H1 (cell line): ENCODE measurements at regions not wholly inside any gene's neighbourhood (a gene's known extent, or its start where the extent isn't known, plus 50 kb on each side); places are given as distances from the start of the nearest gene placed in this dataset.

Source experiments
- CTCF ChIA-PET: fragments of 300-600 bp; sonication (Branson Sonifier 250); formaldehyde crosslinking; loops from one replicate; lab custom pipeline; 2021; ENCODE audit not compliant: partially characterized antibody; lab: Charles Lee
- POLR2A ChIA-PET: fragments of 300-600 bp; sonication (Branson Sonifier 250); formaldehyde crosslinking; loops from one replicate; lab custom pipeline; 2021; ENCODE audit warnings: inconsistent platforms; ENCODE audit not compliant: partially characterized antibody; lab: Charles Lee
- DNase-seq, 2 experiments: peaks; one replicate each; pipeline versions ENCODE4 v3.0.0 to v3.0.0-alpha.2; 2010 to 2022; ENCODE audit warnings: low spot score in 2 of 2, low read depth in 1 of 2, mixed read lengths in 1 of 2
- FAIRE-seq: peaks from 2 replicates; lab custom pipeline; 2011; peaks lifted over from hg19 to GRCh38; lab: Jason Lieb, UNC
- H2AFZ ChIP-seq: 2 replicates; pipeline ENCODE4 v1.8.1; 2012; ENCODE audit warnings: low read length, inconsistent platforms
- H2AK5ac ChIP-seq: 2 replicates; pipeline ENCODE4 v1.6.1; 2013; ENCODE audit warnings: low read depth, low read length
- H2BK120ac ChIP-seq: replicated peaks from 2 replicates; pipeline ENCODE3; 2013; ENCODE audit warnings: low read depth, low read length, inconsistent platforms
- H2BK12ac ChIP-seq: 2 replicates; pipeline ENCODE4 v1.6.1; 2013; ENCODE audit warnings: low read depth, low read length
- H2BK15ac ChIP-seq: 2 replicates; pipeline ENCODE4 v1.6.1; 2013; ENCODE audit warnings: low read length
- H2BK20ac ChIP-seq: 2 replicates; pipeline ENCODE4 v1.6.1; 2013; ENCODE audit warnings: low read length
- H2BK5ac ChIP-seq: 2 replicates; pipeline ENCODE4 v1.6.1; 2013; ENCODE audit warnings: low read depth, low read length
- H3K14ac ChIP-seq: 2 replicates; pipeline ENCODE4 v1.6.1; 2013; ENCODE audit warnings: inconsistent platforms; ENCODE audit not compliant: insufficient read length
- H3K18ac ChIP-seq: 2 replicates; pipeline ENCODE4 v1.6.1; 2013; ENCODE audit warnings: low read length; ENCODE audit errors: extremely low read depth
- H3K23ac ChIP-seq: 2 replicates; pipeline ENCODE4 v1.6.1; 2013; ENCODE audit warnings: inconsistent platforms; ENCODE audit not compliant: insufficient read length
- H3K23me2 ChIP-seq: 2 replicates; pipeline ENCODE4 v1.6.1; 2013; ENCODE audit warnings: low read depth, low read length
- H3K27ac ChIP-seq: 2 replicates; pipeline ENCODE4 v1.6.1; 2011; ENCODE audit warnings: low read depth, low read length, inconsistent platforms
- H3K27me3 ChIP-seq, 4 experiments: replicated peaks in 1 of 4; 1 replicate in 1 of 4; 2 replicates in 3 of 4; pipeline versions ENCODE4 v1.6.1 to v1.8.1; 2011 to 2013; ENCODE audit warnings: low read length in 3 of 4, mild to moderate bottlenecking in 3 of 4, inconsistent platforms in 2 of 4, mixed read lengths in 2 of 4, moderate library complexity in 1 of 4; ENCODE audit not compliant: control insufficient read depth in 3 of 4, insufficient read depth in 3 of 4; ENCODE audit errors: extremely low read depth in 1 of 4
- H3K36me3 ChIP-seq, 4 experiments: 2 replicates each; pipeline versions ENCODE4 v1.6.1 to v1.8.1; 2011 to 2013; ENCODE audit warnings: mild to moderate bottlenecking in 4 of 4, low read length in 3 of 4, moderate library complexity in 2 of 4, control low read depth in 1 of 4, inconsistent platforms in 1 of 4; ENCODE audit not compliant: insufficient read depth in 4 of 4, control insufficient read depth in 2 of 4
- H3K4ac ChIP-seq: replicated peaks from 2 replicates; pipeline ENCODE3; 2013; ENCODE audit warnings: low read length, low read depth, mixed read lengths, inconsistent platforms; ENCODE audit not compliant: insufficient read length
- H3K4me1 ChIP-seq, 4 experiments: replicated peaks in 1 of 4; 1 replicate in 1 of 4; 2 replicates in 3 of 4; pipeline versions ENCODE4 v1.6.1 to v1.8.1; 2011 to 2013; ENCODE audit warnings: low read length in 3 of 4, inconsistent platforms in 2 of 4, mixed read lengths in 1 of 4; ENCODE audit not compliant: insufficient read depth in 4 of 4, control insufficient read depth in 3 of 4
- H3K4me2 ChIP-seq, 2 experiments: 2 replicates each; pipeline versions ENCODE4 v1.6.1 to v1.8.1; 2011 to 2013; ENCODE audit warnings: low read depth in 2 of 2, low read length in 2 of 2, control low read depth in 1 of 2, inconsistent platforms in 1 of 2, mild to moderate bottlenecking in 1 of 2; ENCODE audit not compliant: insufficient read depth in 1 of 2
- H3K4me3 ChIP-seq, 4 experiments: fragments of 200-600, 300-600 bp in 1 of 4; sonication (generic), shearing (Covaris generic), sonication (Bioruptor Twin) in 1 of 4; 2 replicates each; pipeline versions ENCODE4 v1.5.1 to v1.8.1; 2011 to 2016; ENCODE audit warnings: low read length in 4 of 4, low read depth in 3 of 4, control low read depth in 2 of 4, inconsistent platforms in 2 of 4, mild to moderate bottlenecking in 2 of 4, mixed read lengths in 1 of 4, moderate library complexity in 1 of 4; ENCODE audit not compliant: insufficient read depth in 2 of 4; ENCODE audit errors: extremely low read depth in 1 of 4
- H3K56ac ChIP-seq: replicated peaks from 2 replicates; pipeline ENCODE3; 2013; ENCODE audit warnings: low read depth, mild to moderate bottlenecking, mixed read lengths, low read length, inconsistent platforms; ENCODE audit not compliant: insufficient read length
- H3K79me1 ChIP-seq: 2 replicates; pipeline ENCODE4 v1.6.1; 2013; ENCODE audit warnings: low read depth, low read length, control low read depth
- H3K79me2 ChIP-seq, 2 experiments: 2 replicates each; pipeline versions ENCODE4 v1.6.1 to v1.8.1; 2012 to 2013; ENCODE audit warnings: low read length in 2 of 2, mild to moderate bottlenecking in 2 of 2, inconsistent platforms in 1 of 2; ENCODE audit not compliant: insufficient read depth in 2 of 2, control insufficient read depth in 1 of 2
- H3K9ac ChIP-seq, 4 experiments: replicated peaks in 1 of 4; 1 replicate in 1 of 4; 2 replicates in 3 of 4; pipeline versions ENCODE4 v1.6.1 to v1.8.1; 2011 to 2013; ENCODE audit warnings: low read depth in 3 of 4, low read length in 3 of 4, control low read depth in 2 of 4, mild to moderate bottlenecking in 2 of 4, moderate library complexity in 2 of 4, inconsistent platforms in 1 of 4; ENCODE audit errors: extremely low read depth in 1 of 4
- H3K9me3 ChIP-seq, 2 experiments: 2 replicates each; pipeline versions ENCODE4 v1.6.1 to v1.8.1; 2012 to 2013; ENCODE audit warnings: mild to moderate bottlenecking in 2 of 2, moderate library complexity in 2 of 2, control low read depth in 1 of 2, inconsistent platforms in 1 of 2, low read depth in 1 of 2, low read length in 1 of 2, mixed read lengths in 1 of 2; ENCODE audit not compliant: insufficient read depth in 2 of 2
- H4K20me1 ChIP-seq, 2 experiments: replicated peaks in 1 of 2; 2 replicates each; pipeline versions ENCODE3 to v1.8.1; 2011 to 2013; ENCODE audit warnings: inconsistent platforms in 2 of 2, low read length in 2 of 2, mild to moderate bottlenecking in 1 of 2; ENCODE audit not compliant: insufficient read depth in 2 of 2, control insufficient read depth in 1 of 2
- H4K5ac ChIP-seq: 2 replicates; pipeline ENCODE4 v1.6.1; 2013; ENCODE audit warnings: low read length, low read depth, mixed read lengths, inconsistent platforms; ENCODE audit not compliant: insufficient read length
- H4K8ac ChIP-seq: 2 replicates; pipeline ENCODE4 v1.8.0; 2013; ENCODE audit warnings: mild to moderate bottlenecking, moderate library complexity, low read length, inconsistent platforms; ENCODE audit not compliant: insufficient read depth; ENCODE audit errors: extremely low read depth
- H4K91ac ChIP-seq: replicated peaks from 2 replicates; pipeline ENCODE3; 2013; ENCODE audit warnings: low read length, mixed read lengths, inconsistent platforms; ENCODE audit not compliant: insufficient read length
- FOSL1 ChIP-seq: IDR thresholded peaks from 2 replicates; pipeline ENCODE4 v1.6.1; 2011; ENCODE audit warnings: mild to moderate bottlenecking, low read depth, low read length, moderate library complexity; ENCODE audit not compliant: insufficient read depth
- GABPA ChIP-seq: IDR thresholded peaks from 2 replicates; pipeline ENCODE4 v1.6.1; 2011; ENCODE audit warnings: mild to moderate bottlenecking, low read length, moderate library complexity, borderline replicate concordance; ENCODE audit not compliant: insufficient read depth
- KDM5A ChIP-seq: fragments of 200-600 bp; IDR thresholded peaks from 2 replicates; pipeline ENCODE4 v1.7.1; 2012; ENCODE audit warnings: mild to moderate bottlenecking, low read length, inconsistent platforms, mixed read lengths
- RNF2 ChIP-seq: fragments of 200-900, 300-1000 bp; sonication (generic); IDR thresholded peaks from 2 replicates; pipeline ENCODE4 v1.7.1; 2016; ENCODE audit warnings: borderline replicate concordance, low read depth, mild to moderate bottlenecking, antibody characterized with exemption, low read length; ENCODE audit not compliant: poor library complexity, severe bottlenecking; ENCODE audit errors: missing control alignments
- SIRT6 ChIP-seq: IDR thresholded peaks from one replicate; pipeline ENCODE4 v1.7.1; 2012; ENCODE audit warnings: low read length, inconsistent platforms
- SP1 ChIP-seq: IDR thresholded peaks from 2 replicates; pipeline ENCODE4 v1.6.1; 2011; ENCODE audit warnings: low read depth, low read length
- WGBS, 2 experiments: shearing (Covaris generic) in 1 of 2; methylation state at CpG; one replicate each; pipeline versions ENCODE4 v1.1.6 to v1.1.7; 2013 to 2015; ENCODE audit warnings: low lambda C conversion rate in 2 of 2, mixed read lengths in 2 of 2, inconsistent platforms in 1 of 2, low coverage in 1 of 2, missing lambda C conversion rate in 1 of 2; ENCODE audit not compliant: insufficient replicate concordance in 2 of 2, insufficient coverage in 1 of 2, insufficient read length in 1 of 2; ENCODE audit errors: extremely low coverage in 1 of 2, missing lambda C conversion rate in 1 of 2; 5-methylcytosine and 5-hydroxymethylcytosine counted together

DNA sequence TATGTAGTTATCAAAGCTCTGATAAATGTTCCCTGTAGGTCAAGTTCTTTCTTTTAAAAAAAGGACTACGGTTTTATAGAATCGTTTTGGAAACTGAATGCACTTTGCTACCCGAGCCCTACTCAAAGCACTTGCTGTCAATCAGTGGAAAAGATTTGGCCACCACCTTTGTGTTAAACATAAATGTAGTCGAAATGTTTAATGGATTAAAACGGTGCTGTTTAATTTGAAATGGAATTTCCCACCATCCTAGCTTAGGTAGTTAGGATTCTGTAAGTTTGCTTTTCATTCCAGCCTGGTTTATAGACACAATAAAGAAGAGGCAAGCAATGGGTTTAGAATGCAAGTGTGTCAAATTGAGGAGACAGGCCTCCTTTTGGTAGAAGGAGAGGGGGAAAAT, 69.4 kb upstream of the MMADHC start:
- Histone ChIP-seq H4K91ac (no peak overlapping the region), H2AFZ (no peak overlapping the region), H2AK5ac (no peak overlapping the region), H3K27me3 (no peaks in the 10 kb centered on the region), H3K18ac (no peak overlapping the region), H2BK5ac (no peak overlapping the region), H3K27ac (no peak overlapping the region), H3K56ac (no peak overlapping the region), H2BK15ac (no peak overlapping the region), H3K23me2 (no peaks in the 10 kb centered on the region), H3K79me1 (no peaks in the 10 kb centered on the region), H2BK20ac (no peak overlapping the region), H3K4me2 (no peak overlapping the region), H3K4ac (no peak overlapping the region), H2BK120ac (no peak overlapping the region), H4K8ac (no peak overlapping the region), H4K20me1 (no peaks in the 10 kb centered on the region), H3K36me3 (no peaks in the 10 kb centered on the region), H3K14ac (no peak overlapping the region), H3K9ac (no peak overlapping the region), H2BK12ac (no peak overlapping the region), H4K5ac (no peak overlapping the region), H3K4me3 (no peak overlapping the region), H3K23ac (no peak overlapping the region), H3K4me1 (no peaks in the 10 kb centered on the region), H3K9me3 (no peaks in the 10 kb centered on the region), H3K79me2 (no peaks in the 10 kb centered on the region)
- 88% methylated on average over 5 of the region's 5 CpGs; no CpG with 5 or more reads in 1 of the 2 experiments for WGBS, 2 experiments
- DNase-seq (no peak), FAIRE-seq (no peak)
- CTCF ChIA-PET, result no interaction called here
- POLR2A ChIA-PET, result no interaction called here
- no peak for TF ChIP-seq SP1
- no peak for TF ChIP-seq KDM5A
- no peak for TF ChIP-seq RNF2
- TF ChIP-seq GABPA, result no peak
- no peak for TF ChIP-seq FOSL1
- no peak for TF ChIP-seq SIRT6
